Nephron (organoid): ENCODE measurements at regions not wholly inside any gene's neighbourhood (a gene's known extent, or its start where the extent isn't known, plus 50 kb on each side); places are given as distances from the start of the nearest gene placed in this dataset.
A peak's percentile ranks its signal among the peaks of the same experiment; 100 is the strongest.

ENCODE experiments used
- H3K27ac Mint-ChIP-seq, 3 experiments: 2 replicates each; pipeline ENCODE4 v1.8.0; 2020; ENCODE audit warnings: mixed read lengths in 3 of 3, mild to moderate bottlenecking in 2 of 3, moderate library complexity in 1 of 3
- H3K27me3 Mint-ChIP-seq: 2 replicates; pipeline ENCODE4 v1.8.0; 2021; ENCODE audit warnings: low read depth, mild to moderate bottlenecking, moderate library complexity, mixed read lengths
- H3K36me3 Mint-ChIP-seq: 2 replicates; pipeline ENCODE4 v1.8.0; 2020; ENCODE audit warnings: low read depth, mixed read lengths
- H3K4me1 Mint-ChIP-seq: 2 replicates; pipeline ENCODE4 v1.8.0; 2020; ENCODE audit warnings: mixed read lengths
- H3K4me3 Mint-ChIP-seq, 3 experiments: 2 replicates each; pipeline ENCODE4 v1.8.0; 2020; ENCODE audit warnings: mild to moderate bottlenecking in 3 of 3, mixed read lengths in 3 of 3, moderate library complexity in 2 of 3
- H3K9me3 Mint-ChIP-seq: 2 replicates; pipeline ENCODE4 v1.8.0; 2020; ENCODE audit warnings: mixed read lengths
- CTCF ChIP-seq, 3 experiments: fragments of 200-600 bp; sonication (generic); IDR thresholded peaks; one replicate each; pipeline ENCODE4 v1.5.0; 2021; ENCODE audit warnings: antibody characterized with exemption in 3 of 3; ENCODE audit not compliant: unreplicated experiment in 3 of 3

- no peaks in the 10 kb centered on the region for H3K36me3 Mint-ChIP-seq
- H3K27ac Mint-ChIP-seq: peak overlapping the region in 2 of 3 experiments; percentile 12 to 38
- H3K9me3 Mint-ChIP-seq: no peaks in the 10 kb centered on the region
- peaks cover 9% of the 10 kb centered on the region for H3K27me3 Mint-ChIP-seq
- TF ChIP-seq CTCF (IDR thresholded peaks at IDR 0.05; ENCODE audit: unreplicated experiment in 3 of 3): no peak
- peaks cover 32% of the 10 kb centered on the region for H3K4me1 Mint-ChIP-seq
- no peak overlapping the region for H3K4me3 Mint-ChIP-seq
Measured at GRCh38 chr2:173658946-173659371, 304.3 kb downstream of the CDCA7 start.

GRCh38 chr2:173659509-173659908 is 304.8 kb downstream of the CDCA7 start:
- Mint-ChIP-seq H3K36me3 (no peaks in the 10 kb centered on the region), H3K4me3 (no peak overlapping the region), H3K27me3 (peaks cover 10% of the 10 kb centered on the region), H3K9me3 (no peaks in the 10 kb centered on the region), H3K27ac (peak overlapping the region in 1 of 3 experiments; percentile 38), H3K4me1 (peaks cover 33% of the 10 kb centered on the region)
- no peak for TF ChIP-seq CTCF (IDR thresholded peaks at IDR 0.05; ENCODE audit: unreplicated experiment in 3 of 3)

GRCh38 chr2:173661586-173661985 is 303.6 kb downstream of the SP3 start:
- Mint-ChIP-seq H3K9me3 (no peaks in the 10 kb centered on the region), H3K27ac (peak overlapping the region in 1 of 3 experiments; percentile 11), H3K27me3 (peaks cover 7% of the 10 kb centered on the region), H3K36me3 (no peaks in the 10 kb centered on the region), H3K4me1 (peaks cover 41% of the 10 kb centered on the region), H3K4me3 (no peak overlapping the region)
- TF ChIP-seq CTCF (IDR thresholded peaks at IDR 0.05; ENCODE audit: unreplicated experiment in 3 of 3): no peak

GRCh38 chr2:173663353-173663752 is 301.8 kb downstream of the SP3 start:
- no peaks in the 10 kb centered on the region for H3K36me3 Mint-ChIP-seq
- peaks cover 41% of the 10 kb centered on the region for H3K4me1 Mint-ChIP-seq
- no peaks in the 10 kb centered on the region for H3K9me3 Mint-ChIP-seq
- no peak for TF ChIP-seq CTCF (IDR thresholded peaks at IDR 0.05; ENCODE audit: unreplicated experiment in 3 of 3)
- peak overlapping the region in 1 of 3 experiments; percentile 7 for H3K4me3 Mint-ChIP-seq
- peak overlapping the region; percentile 71 to 92 (median 84) for H3K27ac Mint-ChIP-seq
- peaks cover 3% of the 10 kb centered on the region for H3K27me3 Mint-ChIP-seq

GRCh38 chr2:173663835-173664512 is 301.2 kb downstream of the SP3 start:
- Mint-ChIP-seq H3K4me1 (peaks cover 41% of the 10 kb centered on the region), H3K9me3 (no peaks in the 10 kb centered on the region), H3K4me3 (no peak overlapping the region), H3K27ac (peak overlapping the region; percentile 71 to 92 (median 84)), H3K36me3 (no peaks in the 10 kb centered on the region), H3K27me3 (peaks cover 3% of the 10 kb centered on the region)
- TF ChIP-seq CTCF (IDR thresholded peaks at IDR 0.05; ENCODE audit: unreplicated experiment in 3 of 3): no peak

GRCh38 chr2:173664513-173664910 is 300.7 kb downstream of the SP3 start:
- TF ChIP-seq CTCF (IDR thresholded peaks at IDR 0.05; ENCODE audit: unreplicated experiment in 3 of 3): no peak
- H3K27ac Mint-ChIP-seq: peak overlapping the region; percentile 71 to 92 (median 84)
- H3K4me3 Mint-ChIP-seq: no peak overlapping the region
- H3K4me1 Mint-ChIP-seq: peaks cover 41% of the 10 kb centered on the region
- H3K36me3 Mint-ChIP-seq: no peaks in the 10 kb centered on the region
- peaks cover under 1% of the 10 kb centered on the region for H3K9me3 Mint-ChIP-seq
- H3K27me3 Mint-ChIP-seq: peaks cover 3% of the 10 kb centered on the region
